Vagina (tissue), 2 donors: ENCODE measurements at regions not wholly inside any gene's neighbourhood (a gene's known extent, or its start where the extent isn't known, plus 50 kb on each side); places are given as distances from the start of the nearest gene placed in this dataset.
A peak's percentile ranks its signal among the peaks of the same experiment; 100 is the strongest.

Source experiments
- DNase-seq, 2 donors: peaks; one replicate each; pipeline ENCODE4 v3.0.0-alpha.2; 2017; ENCODE audit errors: extremely low spot score in 2 of 2
- H3K27ac ChIP-seq: fragments of 200-600 bp; sonication (generic); one replicate; pipeline ENCODE4 v1.5.1; 2019
- H3K27me3 ChIP-seq: fragments of 200-600 bp; sonication (generic); one replicate; pipeline ENCODE4 v1.5.1; 2019
- H3K36me3 ChIP-seq, 2 donors: fragments of 200-600 bp; sonication (generic); one replicate each; pipeline ENCODE4 v1.5.1; 2017 to 2019
- H3K4me1 ChIP-seq: fragments of 200-600 bp; sonication (generic); one replicate; pipeline ENCODE4 v1.5.1; 2019
- H3K4me3 ChIP-seq, 2 donors: fragments of 200-600 bp; sonication (generic); 1 replicate in 1 of 2; 2 replicates in 1 of 2; pipeline ENCODE4 v1.5.1; 2016 to 2019
- H3K9me3 ChIP-seq: fragments of 200-600 bp; sonication (generic); one replicate; pipeline ENCODE4 v1.5.1; 2019
- POLR2A ChIP-seq, 2 donors: fragments of 450-650 bp; IDR thresholded peaks; one replicate each; pipeline ENCODE4 v1.6.1; 2017; ENCODE audit warnings: antibody characterized with exemption in 2 of 2, mild to moderate bottlenecking in 2 of 2, moderate library complexity in 2 of 2
- POLR2AphosphoS5 ChIP-seq, 2 donors: sonication (generic); formaldehyde crosslinking; IDR thresholded peaks; one replicate each; pipeline ENCODE4 v1.9.0; 2017; ENCODE audit warnings: antibody characterized with exemption in 2 of 2, mild to moderate bottlenecking in 2 of 2, low read depth in 1 of 2; ENCODE audit not compliant: insufficient read depth in 1 of 2
- intact Hi-C: fragments of 100-400 bp; cut with DNase I; formaldehyde crosslinking; loops from one replicate; pipeline ENCODE4 v1.15.1; 2023
- TF ChIP-seq, protein P1 (sequence below), 3 experiments: fragments of 450-650 bp in 2 of 3; fragments of 200-600 bp in 1 of 3; sonication (generic) in 1 of 3; IDR thresholded peaks; one replicate each; pipeline ENCODE4 v1.5.1; 2017 to 2019; ENCODE audit warnings: antibody characterized with exemption in 3 of 3, mild to moderate bottlenecking in 2 of 3, moderate library complexity in 2 of 3

DNA sequence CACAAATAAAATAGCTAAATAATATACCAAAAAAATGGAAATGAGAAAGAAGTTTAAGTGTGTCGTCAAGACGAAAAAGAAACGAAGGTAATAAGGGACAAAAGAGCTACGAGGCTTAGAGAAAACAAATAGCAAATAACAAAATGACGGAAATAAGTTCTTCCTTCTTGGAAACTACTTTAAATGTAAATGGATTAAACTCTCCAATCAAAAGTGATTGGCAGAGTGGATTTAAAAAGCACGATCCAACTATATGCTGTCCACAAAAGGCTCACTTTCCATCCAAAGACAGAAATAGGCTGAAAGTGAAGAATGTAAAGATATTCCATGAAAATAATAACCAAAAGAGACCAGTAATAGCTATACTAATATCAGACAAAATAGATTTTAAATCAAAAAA is 82.4 kb downstream of the DIO3 start:
- Histone ChIP-seq H3K27ac (no peak overlapping the region), H3K27me3 (no peaks in the 10 kb centered on the region), H3K9me3 (no peaks in the 10 kb centered on the region), H3K36me3 (no peaks in the 10 kb centered on the region), H3K4me1 (no peaks in the 10 kb centered on the region), H3K4me3 (no peak overlapping the region)
- DNase-seq = no peak
- intact Hi-C loops = no loop called here
- no peak for TF ChIP-seq POLR2A (IDR thresholded peaks at IDR 0.05)
- no peak for TF ChIP-seq POLR2AphosphoS5 (IDR thresholded peaks at IDR 0.05; ENCODE audit: insufficient read depth in 1 of 2, low read depth in 1 of 2)
- TF ChIP-seq, protein P1, sequence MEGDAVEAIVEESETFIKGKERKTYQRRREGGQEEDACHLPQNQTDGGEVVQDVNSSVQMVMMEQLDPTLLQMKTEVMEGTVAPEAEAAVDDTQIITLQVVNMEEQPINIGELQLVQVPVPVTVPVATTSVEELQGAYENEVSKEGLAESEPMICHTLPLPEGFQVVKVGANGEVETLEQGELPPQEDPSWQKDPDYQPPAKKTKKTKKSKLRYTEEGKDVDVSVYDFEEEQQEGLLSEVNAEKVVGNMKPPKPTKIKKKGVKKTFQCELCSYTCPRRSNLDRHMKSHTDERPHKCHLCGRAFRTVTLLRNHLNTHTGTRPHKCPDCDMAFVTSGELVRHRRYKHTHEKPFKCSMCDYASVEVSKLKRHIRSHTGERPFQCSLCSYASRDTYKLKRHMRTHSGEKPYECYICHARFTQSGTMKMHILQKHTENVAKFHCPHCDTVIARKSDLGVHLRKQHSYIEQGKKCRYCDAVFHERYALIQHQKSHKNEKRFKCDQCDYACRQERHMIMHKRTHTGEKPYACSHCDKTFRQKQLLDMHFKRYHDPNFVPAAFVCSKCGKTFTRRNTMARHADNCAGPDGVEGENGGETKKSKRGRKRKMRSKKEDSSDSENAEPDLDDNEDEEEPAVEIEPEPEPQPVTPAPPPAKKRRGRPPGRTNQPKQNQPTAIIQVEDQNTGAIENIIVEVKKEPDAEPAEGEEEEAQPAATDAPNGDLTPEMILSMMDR (IDR thresholded peaks at IDR 0.05) = no peak

- no peak overlapping the region for H3K27ac ChIP-seq
- H3K4me3 ChIP-seq = no peak overlapping the region
- H3K27me3 ChIP-seq = no peaks in the 10 kb centered on the region
- no peaks in the 10 kb centered on the region for H3K4me1 ChIP-seq
- intact Hi-C loops = no loop called here
- TF ChIP-seq POLR2A (IDR thresholded peaks at IDR 0.05) (no peak), POLR2AphosphoS5 (IDR thresholded peaks at IDR 0.05; ENCODE audit: insufficient read depth in 1 of 2, low read depth in 1 of 2) (no peak)
- TF ChIP-seq, protein P1 (IDR thresholded peaks at IDR 0.05) = no peak
- H3K36me3 ChIP-seq = no peaks in the 10 kb centered on the region
- no peaks in the 10 kb centered on the region for H3K9me3 ChIP-seq
- no peak for DNase-seq
Measured at GRCh38 chr14:101654051-101654450, 92.8 kb downstream of the DIO3 start.

- Histone ChIP-seq H3K4me1 (no peaks in the 10 kb centered on the region), H3K27me3 (no peaks in the 10 kb centered on the region), H3K36me3 (no peaks in the 10 kb centered on the region), H3K4me3 (no peak overlapping the region), H3K9me3 (no peaks in the 10 kb centered on the region), H3K27ac (no peak overlapping the region)
- intact Hi-C loops = no loop called here
- TF ChIP-seq POLR2A (IDR thresholded peaks at IDR 0.05) = no peak
- TF ChIP-seq, protein P1 (IDR thresholded peaks at IDR 0.05) = no peak
- no peak for TF ChIP-seq POLR2AphosphoS5 (IDR thresholded peaks at IDR 0.05; ENCODE audit: insufficient read depth in 1 of 2, low read depth in 1 of 2)
- no peak for DNase-seq
Measured at GRCh38 chr14:101657372-101657771, 96.1 kb downstream of the DIO3 start.

- H3K9me3 ChIP-seq = peaks cover 2% of the 10 kb centered on the region
- DNase-seq = no peak
- intact Hi-C loops = no loop called here
- H3K4me3 ChIP-seq = no peak overlapping the region
- H3K36me3 ChIP-seq = no peaks in the 10 kb centered on the region
- no peak overlapping the region for H3K27ac ChIP-seq
- H3K27me3 ChIP-seq = no peaks in the 10 kb centered on the region
- no peaks in the 10 kb centered on the region for H3K4me1 ChIP-seq
- TF ChIP-seq, protein P1 (IDR thresholded peaks at IDR 0.05) = peak in 1 of 3 experiments; percentile 24
- TF ChIP-seq POLR2AphosphoS5 (IDR thresholded peaks at IDR 0.05; ENCODE audit: insufficient read depth in 1 of 2, low read depth in 1 of 2) = no peak
Measured at GRCh38 chr14:101665478-101666078, 95.9 kb upstream of the PPP2R5C start.

DNA sequence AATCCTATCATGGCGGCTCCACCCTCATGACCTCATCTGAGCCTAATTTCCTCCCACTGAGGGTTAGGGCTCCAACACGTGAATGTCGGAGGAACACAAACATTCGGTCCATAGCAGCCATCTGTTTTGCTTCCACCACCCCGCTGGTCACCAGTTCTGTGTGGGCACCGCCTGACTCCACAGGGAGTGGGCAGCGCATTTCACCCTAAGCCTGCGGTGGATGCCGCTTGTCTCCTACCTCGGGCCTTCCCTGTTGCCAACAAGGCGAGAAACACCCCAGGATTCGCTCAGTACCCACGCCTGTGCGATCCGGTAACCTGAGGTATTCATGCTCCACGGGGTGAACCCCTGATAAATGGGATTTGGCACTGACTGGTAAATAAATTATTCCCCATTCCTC is 95.2 kb upstream of the PPP2R5C start:
- Histone ChIP-seq H3K27me3 (no peaks in the 10 kb centered on the region), H3K9me3 (peaks cover 2% of the 10 kb centered on the region)
- no peak for DNase-seq

More for the DNA sequence above, 95.2 kb upstream of the PPP2R5C start:
- intact Hi-C loops = no loop called here
- no peaks in the 10 kb centered on the region for H3K4me1 ChIP-seq
- TF ChIP-seq, protein P1 (IDR thresholded peaks at IDR 0.05) = no peak
- TF ChIP-seq POLR2AphosphoS5 (IDR thresholded peaks at IDR 0.05; ENCODE audit: insufficient read depth in 1 of 2, low read depth in 1 of 2) (no peak), POLR2A (IDR thresholded peaks at IDR 0.05) (no peak)
- H3K36me3 ChIP-seq = no peaks in the 10 kb centered on the region
- H3K27ac ChIP-seq = no peak overlapping the region
- no peak overlapping the region for H3K4me3 ChIP-seq
